Adrenal gland (tissue), 5 donors: ENCODE measurements at regions not wholly inside any gene's neighbourhood (a gene's known extent, or its start where the extent isn't known, plus 50 kb on each side); places are given as distances from the start of the nearest gene placed in this dataset.
"Not testable (repeated sequence)": the region's sequence is repeated elsewhere in the genome, so short reads cannot be mapped to it uniquely, and the experiment has no call there.

Experiments
- CTCF ChIP-seq, 6 experiments: fragments of 450-650 bp in 4 of 6; fragments of 200-600 bp in 2 of 6; sonication (generic) in 1 of 6; IDR thresholded peaks; 1 replicate in 5 of 6; 2 replicates in 1 of 6; pipeline versions ENCODE4 v1.5.1 to v1.8.0; 2016 to 2021; ENCODE audit warnings: antibody characterized with exemption in 6 of 6, mild to moderate bottlenecking in 2 of 6, moderate library complexity in 1 of 6
- POLR2A ChIP-seq, 2 donors: fragments of 450-650 bp; IDR thresholded peaks; one replicate each; pipeline ENCODE4 v1.6.1; 2017; ENCODE audit warnings: antibody characterized with exemption in 2 of 2, mild to moderate bottlenecking in 2 of 2, moderate library complexity in 1 of 2
- donor health status: DM: no; HTN: no; CAD: no.

- not testable (repeated sequence) for TF ChIP-seq CTCF, POLR2A (IDR thresholded peaks at IDR 0.05)
These were observed 810.5 kb downstream of the PCDH11X start for GRCh38 chrX:92589676-92590075.
